GM19043 (cell line): ENCODE measurements at regions not wholly inside any gene's neighbourhood (a gene's known extent, or its start where the extent isn't known, plus 50 kb on each side); places are given as distances from the start of the nearest gene placed in this dataset.

ENCODE experiments used
- ATAC-seq: cut with Tn5 transposase; IDR thresholded peaks from one replicate; pipeline ENCODE4 v1.9.1; 2021; ENCODE audit warnings: low read depth; ENCODE audit not compliant: unreplicated experiment

GRCh38 chr4:125992891-125993290, 678.1 kb downstream of the FAT4 start:
- no peak for ATAC-seq

GRCh38 chr4:125994024-125994423, 679.3 kb downstream of the FAT4 start:
- ATAC-seq, result no peak

GRCh38 chr4:125994430-125994829, 679.7 kb downstream of the FAT4 start:
- ATAC-seq, result no peak

- ATAC-seq, result no peak
These were observed 690.2 kb downstream of the FAT4 start for GRCh38 chr4:126004941-126005340.

GRCh38 chr4:126007142-126007541, 692.4 kb downstream of the FAT4 start:
- ATAC-seq, result no peak

GRCh38 chr4:126012691-126013290, 698.0 kb downstream of the FAT4 start:
- ATAC-seq, result no peak

GRCh38 chr4:126018274-126018673, 703.5 kb downstream of the FAT4 start:
- no peak for ATAC-seq

- ATAC-seq, result no peak
These were observed 709.1 kb downstream of the FAT4 start for GRCh38 chr4:126023896-126024295.

GRCh38 chr4:126027601-126028000, 712.8 kb downstream of the FAT4 start:
- ATAC-seq, result no peak

- ATAC-seq, result no peak
These were observed 714.1 kb downstream of the FAT4 start for GRCh38 chr4:126028876-126029275.

GRCh38 chr4:126037231-126037630, 722.5 kb downstream of the FAT4 start:
- no peak for ATAC-seq

GRCh38 chr4:126038502-126039144, 723.9 kb downstream of the FAT4 start:
- ATAC-seq, result no peak

GRCh38 chr4:126046081-126046614, 731.4 kb downstream of the FAT4 start:
- ATAC-seq, result no peak

- no peak for ATAC-seq
These were observed 732.4 kb downstream of the FAT4 start for GRCh38 chr4:126047114-126047513.

GRCh38 chr4:126051689-126052424, 737.1 kb downstream of the FAT4 start:
- ATAC-seq, result no peak

- no peak for ATAC-seq
These were observed 741.4 kb downstream of the FAT4 start for GRCh38 chr4:126056116-126056650.

- ATAC-seq, result no peak
These were observed 742.6 kb downstream of the FAT4 start for GRCh38 chr4:126057371-126057770.

- no peak for ATAC-seq
These were observed 743.8 kb downstream of the FAT4 start for GRCh38 chr4:126058596-126058995.

GRCh38 chr4:126061655-126062054, 746.9 kb downstream of the FAT4 start:
- no peak for ATAC-seq

- ATAC-seq, result no peak
These were observed 750.3 kb downstream of the FAT4 start for GRCh38 chr4:126065016-126065415.
